ENCODE measurements at regions not wholly inside any gene's neighbourhood (a gene's known extent, or its start where the extent isn't known, plus 50 kb on each side); places are given as distances from the start of the nearest gene placed in this dataset.

DNA sequence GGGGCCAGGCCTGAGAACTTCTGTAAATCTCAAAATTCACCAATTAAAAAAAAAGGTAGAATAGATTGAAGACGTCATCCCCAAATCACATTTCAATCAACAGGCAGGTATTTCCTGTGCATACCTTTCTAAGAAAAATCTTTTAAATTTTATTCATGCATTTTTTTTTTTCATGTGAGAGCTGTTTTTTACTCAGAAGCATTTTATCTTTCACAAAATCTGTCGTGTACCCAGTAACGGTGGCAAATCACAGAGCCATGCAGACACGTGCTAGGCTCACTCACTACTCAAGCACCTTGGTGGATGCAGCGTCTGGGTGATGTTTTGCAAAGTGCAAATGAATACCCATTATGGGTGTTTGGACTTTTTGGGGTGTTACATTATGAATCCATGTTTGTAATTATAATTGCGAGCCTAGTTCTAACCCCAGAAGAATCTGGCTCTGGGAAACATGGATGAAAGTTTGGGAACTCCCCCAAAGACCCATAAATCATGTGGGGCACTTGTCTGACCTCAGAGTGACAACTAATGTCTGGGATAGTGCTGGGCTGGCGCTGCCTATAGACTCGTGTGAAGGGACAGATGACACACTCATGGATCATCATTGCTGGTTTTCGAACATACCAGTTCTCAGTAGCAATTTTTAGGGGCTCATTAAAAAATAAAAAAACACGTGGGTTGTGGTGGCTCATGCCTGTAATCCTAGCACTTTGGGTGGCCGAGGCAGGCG is 335.2 kb downstream of the LPIN1 start:
- no peak overlapping the region for H3K9ac ChIP-seq (ENCODE audit: low read depth, low read length)
- no peaks in the 10 kb centered on the region for H3K36me3 ChIP-seq (ENCODE audit: insufficient read depth, low read depth, low read length)
- no peak overlapping the region for H3K27ac ChIP-seq (ENCODE audit: low read length)
- no peaks in the 10 kb centered on the region for H3K9me3 ChIP-seq (ENCODE audit: insufficient read depth, low read depth, low read length)
- H3K27me3 ChIP-seq (ENCODE audit: insufficient read depth, low read length) = no peaks in the 10 kb centered on the region
- no peak overlapping the region for H3K4me3 ChIP-seq (ENCODE audit: low read length)
- peaks cover 27% of the 10 kb centered on the region; the same call in 1 of the 2 replicates for H3K4me1 ChIP-seq (ENCODE audit: insufficient read depth, low read length)

- no peaks in the 10 kb centered on the region for H3K9me3 ChIP-seq (ENCODE audit: insufficient read depth, low read depth, low read length)
- H3K4me1 ChIP-seq (ENCODE audit: insufficient read depth, low read length) = peaks cover 27% of the 10 kb centered on the region; the same call in 1 of the 2 replicates
- no peaks in the 10 kb centered on the region for H3K36me3 ChIP-seq (ENCODE audit: insufficient read depth, low read depth, low read length)
- H3K4me3 ChIP-seq (ENCODE audit: low read length) = no peak overlapping the region
- no peak overlapping the region for H3K9ac ChIP-seq (ENCODE audit: low read depth, low read length)
- H3K27me3 ChIP-seq (ENCODE audit: insufficient read depth, low read length) = no peaks in the 10 kb centered on the region
- H3K27ac ChIP-seq (ENCODE audit: low read length) = no peak overlapping the region
These were observed 336.7 kb downstream of the LPIN1 start for GRCh38 chr2:12083081-12083581.

DNA sequence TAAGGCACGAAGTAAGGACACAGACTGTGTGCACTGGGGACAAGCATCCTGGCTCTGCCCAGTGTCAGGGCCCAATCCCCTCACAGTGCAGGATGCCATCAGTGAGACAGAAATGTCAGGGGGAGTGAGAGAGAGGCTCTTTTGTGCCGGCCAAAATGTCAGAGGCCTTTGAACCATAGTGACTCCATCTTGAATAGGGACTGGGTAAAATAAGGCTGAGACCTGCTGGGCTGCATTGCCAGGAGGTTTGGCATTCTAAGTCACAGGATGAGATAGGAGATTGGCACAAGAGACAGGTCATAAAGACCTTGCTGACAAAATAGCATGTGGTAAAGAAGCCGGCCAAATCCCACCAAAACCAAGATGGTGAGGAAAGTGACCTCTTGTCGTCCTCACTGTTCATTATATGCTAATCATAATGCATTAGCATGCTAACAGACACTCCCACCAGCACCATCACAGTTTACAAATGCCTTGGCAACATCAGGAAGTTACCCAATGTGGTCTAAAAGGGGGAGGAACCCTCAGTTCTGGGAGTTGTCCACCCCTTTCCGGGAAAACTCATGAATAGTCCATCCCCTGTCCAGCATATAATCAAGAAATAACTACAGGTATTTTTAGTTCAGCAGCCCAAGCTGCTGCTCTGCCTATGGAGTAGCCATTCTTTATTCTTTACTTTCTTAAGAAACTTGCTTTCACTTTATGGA is 337.4 kb downstream of the LPIN1 start:
- H3K4me3 ChIP-seq (ENCODE audit: low read length) = no peak overlapping the region
- no peaks in the 10 kb centered on the region for H3K36me3 ChIP-seq (ENCODE audit: insufficient read depth, low read depth, low read length)
- no peak overlapping the region for H3K9ac ChIP-seq (ENCODE audit: low read depth, low read length)
- H3K27me3 ChIP-seq (ENCODE audit: insufficient read depth, low read length) = no peaks in the 10 kb centered on the region
- H3K9me3 ChIP-seq (ENCODE audit: insufficient read depth, low read depth, low read length) = no peaks in the 10 kb centered on the region
- peaks cover 27% of the 10 kb centered on the region; the same call in 1 of the 2 replicates for H3K4me1 ChIP-seq (ENCODE audit: insufficient read depth, low read length)
- peak overlapping the region; percentile 29 for H3K27ac ChIP-seq (ENCODE audit: low read length)

DNA sequence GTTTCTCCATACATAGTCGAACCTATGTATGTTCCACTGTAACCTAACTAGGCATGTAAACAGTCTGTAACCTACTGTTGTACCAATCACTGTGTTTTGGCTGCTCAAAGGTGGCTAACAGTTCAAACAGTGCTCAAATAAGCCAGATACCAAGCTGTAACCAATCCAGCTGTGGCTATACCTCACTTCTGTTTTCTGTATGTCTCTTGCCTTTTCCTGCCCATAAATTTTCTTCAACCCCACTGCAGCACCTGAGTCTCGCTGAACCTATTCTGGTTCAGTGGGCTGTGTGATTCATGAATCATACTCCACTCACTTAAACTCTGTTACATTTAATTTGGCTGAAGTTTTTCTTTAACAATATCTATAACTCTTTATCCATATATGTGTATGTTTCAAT is 340.7 kb downstream of the LPIN1 start:
- peaks cover 19% of the 10 kb centered on the region; the same call in 1 of the 2 replicates for H3K4me1 ChIP-seq (ENCODE audit: insufficient read depth, low read length)
- no peak overlapping the region for H3K9ac ChIP-seq (ENCODE audit: low read depth, low read length)
- no peak overlapping the region for H3K4me3 ChIP-seq (ENCODE audit: low read length)
- no peaks in the 10 kb centered on the region for H3K27me3 ChIP-seq (ENCODE audit: insufficient read depth, low read length)
- H3K27ac ChIP-seq (ENCODE audit: low read length) = no peak overlapping the region
- H3K36me3 ChIP-seq (ENCODE audit: insufficient read depth, low read depth, low read length) = no peaks in the 10 kb centered on the region
- no peaks in the 10 kb centered on the region for H3K9me3 ChIP-seq (ENCODE audit: insufficient read depth, low read depth, low read length)

GRCh38 chr2:12087671-12088380 is 341.4 kb downstream of the LPIN1 start:
- Histone ChIP-seq H3K27ac (ENCODE audit: low read length) (no peak overlapping the region), H3K27me3 (ENCODE audit: insufficient read depth, low read length) (no peaks in the 10 kb centered on the region), H3K4me1 (ENCODE audit: insufficient read depth, low read length) (peaks cover 19% of the 10 kb centered on the region; the same call in 1 of the 2 replicates), H3K36me3 (ENCODE audit: insufficient read depth, low read depth, low read length) (no peaks in the 10 kb centered on the region), H3K9me3 (ENCODE audit: insufficient read depth, low read depth, low read length) (no peaks in the 10 kb centered on the region), H3K4me3 (ENCODE audit: low read length) (no peak overlapping the region), H3K9ac (ENCODE audit: low read depth, low read length) (no peak overlapping the region)

DNA sequence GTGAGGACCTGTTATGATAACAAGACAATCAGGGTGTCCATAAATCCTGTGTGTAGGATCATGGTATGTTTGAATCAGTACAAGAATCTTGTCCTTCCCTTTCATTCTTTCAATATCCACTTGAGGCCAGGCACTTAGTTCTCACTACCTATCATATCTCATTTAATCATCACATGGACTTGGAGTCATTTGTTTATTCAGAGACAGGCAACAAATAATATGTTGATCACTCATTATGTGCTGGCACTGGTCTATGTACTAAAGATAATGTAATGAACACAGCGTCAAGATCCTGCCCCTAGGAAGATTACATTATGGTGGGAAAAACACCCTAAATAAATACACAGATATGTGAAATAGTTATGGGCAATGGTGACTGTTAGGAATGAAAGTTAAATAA is 342.6 kb downstream of the LPIN1 start:
- H3K4me1 ChIP-seq (ENCODE audit: insufficient read depth, low read length) = peaks cover 12% of the 10 kb centered on the region; the same call in 1 of the 2 replicates
- H3K9ac ChIP-seq (ENCODE audit: low read depth, low read length) = no peak overlapping the region
- no peaks in the 10 kb centered on the region for H3K36me3 ChIP-seq (ENCODE audit: insufficient read depth, low read depth, low read length)
- no peaks in the 10 kb centered on the region for H3K9me3 ChIP-seq (ENCODE audit: insufficient read depth, low read depth, low read length)
- H3K27ac ChIP-seq (ENCODE audit: low read length) = no peak overlapping the region
- no peaks in the 10 kb centered on the region for H3K27me3 ChIP-seq (ENCODE audit: insufficient read depth, low read length)
- H3K4me3 ChIP-seq (ENCODE audit: low read length) = no peak overlapping the region

GRCh38 chr2:12089496-12089895 is 343.1 kb downstream of the LPIN1 start:
- no peak overlapping the region for H3K9ac ChIP-seq (ENCODE audit: low read depth, low read length)
- H3K9me3 ChIP-seq (ENCODE audit: insufficient read depth, low read depth, low read length) = no peaks in the 10 kb centered on the region
- H3K27ac ChIP-seq (ENCODE audit: low read length) = no peak overlapping the region
- H3K4me1 ChIP-seq (ENCODE audit: insufficient read depth, low read length) = peaks cover 7% of the 10 kb centered on the region; the same call in 1 of the 2 replicates
- no peaks in the 10 kb centered on the region for H3K36me3 ChIP-seq (ENCODE audit: insufficient read depth, low read depth, low read length)
- H3K4me3 ChIP-seq (ENCODE audit: low read length) = no peak overlapping the region
- H3K27me3 ChIP-seq (ENCODE audit: insufficient read depth, low read length) = no peaks in the 10 kb centered on the region

GRCh38 chr2:12090072-12090471 is 343.6 kb downstream of the LPIN1 start:
- Histone ChIP-seq H3K36me3 (ENCODE audit: insufficient read depth, low read depth, low read length) (no peaks in the 10 kb centered on the region), H3K27ac (ENCODE audit: low read length) (no peak overlapping the region), H3K27me3 (ENCODE audit: insufficient read depth, low read length) (no peaks in the 10 kb centered on the region), H3K4me3 (ENCODE audit: low read length) (no peak overlapping the region), H3K9me3 (ENCODE audit: insufficient read depth, low read depth, low read length) (no peaks in the 10 kb centered on the region), H3K4me1 (ENCODE audit: insufficient read depth, low read length) (peaks cover 6% of the 10 kb centered on the region; the same call in 1 of the 2 replicates), H3K9ac (ENCODE audit: low read depth, low read length) (no peak overlapping the region)

DNA sequence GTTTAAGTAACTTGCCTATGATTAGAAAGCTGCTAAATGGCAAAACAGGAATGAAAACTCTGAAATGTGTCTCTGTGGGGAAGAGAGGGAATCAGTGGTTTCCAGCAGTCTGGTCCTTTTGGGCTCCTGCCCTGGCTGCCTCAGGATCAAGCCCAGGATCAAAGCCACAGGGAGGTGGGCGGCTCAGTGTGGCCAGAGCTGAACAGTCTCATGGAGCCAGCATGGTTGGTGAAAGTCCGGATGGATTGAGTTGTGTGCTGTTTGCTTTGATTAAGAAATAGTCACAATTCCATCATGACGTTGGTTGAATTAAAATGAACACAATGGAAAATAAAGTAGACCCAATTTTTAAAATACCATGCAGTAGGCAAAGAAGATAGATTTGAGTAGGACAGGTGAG is 344.2 kb downstream of the LPIN1 start:
- H3K27me3 ChIP-seq (ENCODE audit: insufficient read depth, low read length) = no peaks in the 10 kb centered on the region
- H3K27ac ChIP-seq (ENCODE audit: low read length) = no peak overlapping the region
- H3K4me3 ChIP-seq (ENCODE audit: low read length) = no peak overlapping the region
- H3K9ac ChIP-seq (ENCODE audit: low read depth, low read length) = no peak overlapping the region
- H3K9me3 ChIP-seq (ENCODE audit: insufficient read depth, low read depth, low read length) = no peaks in the 10 kb centered on the region
- H3K36me3 ChIP-seq (ENCODE audit: insufficient read depth, low read depth, low read length) = no peaks in the 10 kb centered on the region
- H3K4me1 ChIP-seq (ENCODE audit: insufficient read depth, low read length) = peaks cover 2% of the 10 kb centered on the region; the same call in 1 of the 2 replicates

GRCh38 chr2:12091201-12091806 is 344.9 kb downstream of the LPIN1 start:
- no peak overlapping the region for H3K9ac ChIP-seq (ENCODE audit: low read depth, low read length)
- no peak overlapping the region for H3K27ac ChIP-seq (ENCODE audit: low read length)
- no peak overlapping the region for H3K4me3 ChIP-seq (ENCODE audit: low read length)

DNA sequence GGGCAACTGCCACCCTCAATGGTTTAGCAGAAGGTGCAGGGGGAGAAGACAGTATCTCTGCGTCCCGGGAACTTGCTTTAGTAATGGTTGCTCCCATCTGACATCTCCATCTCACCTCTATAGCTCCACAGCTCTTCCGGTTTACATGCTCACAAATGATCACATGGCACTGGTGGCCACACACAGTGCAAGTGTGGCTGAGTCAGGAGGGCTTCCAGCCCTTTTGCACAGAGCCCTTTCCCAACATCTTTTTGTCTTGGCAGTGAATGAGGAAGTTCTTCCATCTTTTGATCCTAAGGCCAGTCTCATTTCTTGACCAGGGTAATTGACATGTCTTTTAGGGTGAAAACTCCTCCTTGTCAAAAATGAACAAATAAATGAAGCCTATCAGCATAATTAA is 347.7 kb downstream of the LPIN1 start:
- H3K27ac ChIP-seq (ENCODE audit: low read length) = no peak overlapping the region

More at GRCh38 chr2:12091201-12091806, 344.9 kb downstream of the LPIN1 start:
- H3K4me1 ChIP-seq (ENCODE audit: insufficient read depth, low read length) = peaks cover 4% of the 10 kb centered on the region; the same call in 1 of the 2 replicates
- no peaks in the 10 kb centered on the region for H3K27me3 ChIP-seq (ENCODE audit: insufficient read depth, low read length)
- H3K36me3 ChIP-seq (ENCODE audit: insufficient read depth, low read depth, low read length) = no peaks in the 10 kb centered on the region
- H3K9me3 ChIP-seq (ENCODE audit: insufficient read depth, low read depth, low read length) = no peaks in the 10 kb centered on the region

More for the DNA sequence above, 347.7 kb downstream of the LPIN1 start:
- H3K36me3 ChIP-seq (ENCODE audit: insufficient read depth, low read depth, low read length) = no peaks in the 10 kb centered on the region
- H3K9me3 ChIP-seq (ENCODE audit: insufficient read depth, low read depth, low read length) = no peaks in the 10 kb centered on the region
- H3K4me1 ChIP-seq (ENCODE audit: insufficient read depth, low read length) = peaks cover 13% of the 10 kb centered on the region; the same call in 1 of the 2 replicates
- H3K9ac ChIP-seq (ENCODE audit: low read depth, low read length) = no peak overlapping the region
- no peak overlapping the region for H3K4me3 ChIP-seq (ENCODE audit: low read length)
- no peaks in the 10 kb centered on the region for H3K27me3 ChIP-seq (ENCODE audit: insufficient read depth, low read length)
